Right lung (tissue), 2 donors: ENCODE measurements at regions not wholly inside any gene's neighbourhood (a gene's known extent, or its start where the extent isn't known, plus 50 kb on each side); places are given as distances from the start of the nearest gene placed in this dataset.
A peak's percentile ranks its signal among the peaks of the same experiment; 100 is the strongest.

ENCODE experiments used
- DNase-seq, 2 donors: peaks; one replicate each; pipeline ENCODE4 v3.0.0-alpha.2; 2013

DNA sequence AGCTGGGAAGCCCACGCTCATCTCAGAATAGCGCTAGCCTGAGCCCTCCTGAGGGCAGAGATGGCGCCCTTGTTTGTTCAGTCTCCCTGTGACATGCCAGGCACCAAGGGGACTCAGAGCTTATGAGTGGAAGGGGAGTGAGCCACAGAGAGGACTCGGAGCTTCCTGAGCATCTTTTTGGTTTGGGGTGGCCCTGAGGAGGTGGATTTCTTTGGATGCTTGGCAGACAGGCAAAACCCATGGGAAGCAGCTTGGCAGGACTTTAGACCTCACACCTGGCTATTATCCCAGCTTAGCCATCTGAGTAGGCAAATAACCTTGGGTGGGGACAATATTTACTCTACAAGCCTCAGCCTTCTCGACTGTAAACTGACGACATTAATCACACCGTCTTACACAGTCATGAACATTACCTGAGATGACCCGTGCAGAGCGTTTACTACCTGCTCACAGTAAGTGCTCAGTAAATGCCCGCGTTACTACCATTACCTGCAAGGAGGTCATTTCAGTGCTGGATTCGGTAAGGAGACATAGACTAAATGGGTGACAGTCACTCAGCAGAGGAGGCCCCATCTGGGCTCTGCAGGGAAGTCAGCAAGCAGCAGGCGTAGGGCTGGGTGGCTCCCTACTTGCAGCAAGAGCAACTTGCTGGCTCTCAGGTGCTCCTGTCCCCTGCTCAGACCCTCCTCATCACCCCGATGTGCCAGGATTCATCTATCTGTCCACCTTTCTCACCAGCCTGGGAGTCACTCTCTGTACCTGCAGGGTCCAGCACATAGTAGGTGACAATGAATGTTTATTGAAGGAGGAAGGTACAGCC, 54.9 kb downstream of the KLHDC7A start:
- no peak for DNase-seq

- DNase-seq = no peak
These were observed 55.6 kb downstream of the KLHDC7A start for GRCh38 chr1:18536356-18536755.

DNA sequence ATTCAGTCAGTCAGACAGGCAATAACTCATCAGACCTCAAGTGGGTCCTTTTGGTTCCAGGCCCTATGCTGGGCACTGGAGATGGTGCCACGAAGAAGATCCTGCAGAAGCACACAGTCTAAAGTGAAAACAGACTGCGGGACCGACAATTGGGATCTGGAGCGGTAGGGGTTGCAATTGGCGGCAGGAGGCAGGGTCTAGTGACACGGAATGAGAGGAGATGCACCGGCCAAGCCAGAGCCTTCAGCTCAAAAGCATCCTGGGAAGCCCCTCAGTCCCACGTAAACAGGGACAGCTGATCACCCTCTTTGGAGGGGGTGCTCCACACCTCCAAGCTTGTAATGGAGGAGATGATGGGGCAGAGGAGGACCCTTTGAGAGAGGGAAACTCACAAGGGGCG, 56.2 kb downstream of the KLHDC7A start:
- no peak for DNase-seq

- no peak for DNase-seq
These were observed 56.9 kb downstream of the KLHDC7A start for GRCh38 chr1:18537386-18538306.

GRCh38 chr1:18539171-18539570, 58.4 kb downstream of the KLHDC7A start:
- DNase-seq = peak; percentile 26 to 32

DNA sequence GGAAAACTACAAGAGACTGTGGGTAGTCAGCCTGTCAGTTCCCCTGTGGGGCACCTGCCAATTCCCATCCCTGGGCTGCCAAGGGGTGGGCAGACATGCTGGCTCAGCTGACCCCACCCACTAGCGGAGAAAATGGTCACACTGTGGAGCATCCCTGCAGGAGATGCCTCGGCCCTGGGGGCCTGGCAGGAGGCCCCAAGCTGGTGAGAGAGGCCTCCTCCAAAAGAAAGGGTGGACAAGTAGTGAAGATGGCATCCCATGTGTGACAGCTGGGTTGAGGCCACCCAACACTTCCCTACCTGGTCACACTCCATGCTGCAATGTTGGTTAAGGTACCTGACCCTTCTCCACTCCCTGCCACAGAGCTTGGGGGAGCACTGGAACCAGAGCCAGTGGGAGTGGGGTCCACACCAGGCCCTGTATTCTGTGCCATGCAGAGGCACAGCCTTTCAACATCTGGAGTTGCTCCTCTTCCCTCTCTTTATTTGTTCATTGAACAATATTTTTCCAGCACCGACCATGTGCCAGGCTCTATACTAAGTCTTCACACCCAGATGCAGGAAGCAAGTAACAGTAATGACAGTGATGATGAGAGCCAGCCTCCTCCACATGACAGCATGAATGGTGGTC, 59.5 kb downstream of the KLHDC7A start:
- DNase-seq = no peak

GRCh38 chr1:18541046-18541795, 60.5 kb downstream of the KLHDC7A start:
- no peak for DNase-seq

DNA sequence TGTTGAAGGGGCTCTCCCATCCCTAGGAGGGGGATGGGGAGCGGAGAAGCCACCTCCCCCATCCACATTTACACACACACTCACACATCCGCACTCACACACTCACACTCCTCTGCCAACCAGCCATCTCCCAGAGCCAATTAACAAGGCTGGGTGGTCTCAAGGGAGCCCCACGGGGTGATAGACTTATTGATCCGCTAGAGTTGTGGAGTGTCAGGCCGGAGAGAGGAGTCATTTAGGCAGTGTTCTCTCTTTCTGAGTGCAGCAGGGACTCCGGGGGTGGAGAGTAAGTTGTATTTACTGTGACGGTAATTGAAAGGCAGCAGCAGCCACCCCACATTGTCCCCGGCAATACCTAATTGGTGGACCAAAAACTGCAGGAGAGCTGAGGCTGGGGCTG, 61.6 kb downstream of the KLHDC7A start:
- no peak for DNase-seq

DNA sequence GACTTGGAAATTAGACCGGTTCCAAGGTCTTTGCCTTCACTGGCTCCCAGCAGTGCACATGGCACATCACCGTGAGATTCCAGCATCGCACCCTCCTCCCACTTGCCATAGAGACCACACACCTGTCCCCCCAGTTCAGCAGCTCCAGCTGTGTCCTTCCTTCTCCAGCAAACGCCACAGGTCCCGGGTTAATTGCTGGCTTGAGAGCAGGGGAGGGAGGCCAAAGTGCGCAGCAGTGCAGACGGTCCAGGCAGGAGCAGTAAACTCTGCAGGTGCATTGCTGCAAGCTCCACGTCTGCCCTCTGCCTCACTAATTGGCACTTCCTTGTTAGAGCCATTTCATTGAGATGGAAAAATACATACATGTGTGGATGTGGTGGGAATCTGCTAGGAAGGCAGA, 65.3 kb downstream of the KLHDC7A start:
- no peak for DNase-seq

GRCh38 chr1:18547460-18547859, 66.7 kb downstream of the KLHDC7A start:
- no peak for DNase-seq

DNA sequence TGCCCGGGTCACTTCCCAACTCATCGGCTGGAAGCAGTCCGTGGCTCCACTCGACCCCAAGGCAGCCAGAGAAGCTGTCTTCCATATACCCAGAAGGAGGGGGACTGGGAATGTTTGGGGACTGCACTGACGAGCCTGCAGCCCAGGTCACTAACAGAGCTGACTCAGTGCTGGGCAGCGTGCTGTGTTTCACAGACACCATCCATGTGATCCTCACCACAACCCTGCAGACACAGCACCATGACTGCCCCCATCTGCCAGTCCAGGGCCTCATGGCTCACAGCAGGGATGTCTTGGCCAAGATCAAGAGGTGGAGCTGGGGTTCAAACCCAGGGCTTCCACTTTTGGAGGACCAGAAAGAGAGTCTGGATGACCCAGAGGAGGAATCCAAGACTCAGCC, 67.9 kb downstream of the KLHDC7A start:
- no peak for DNase-seq

GRCh38 chr1:18549106-18549505, 68.4 kb downstream of the KLHDC7A start:
- no peak for DNase-seq

DNA sequence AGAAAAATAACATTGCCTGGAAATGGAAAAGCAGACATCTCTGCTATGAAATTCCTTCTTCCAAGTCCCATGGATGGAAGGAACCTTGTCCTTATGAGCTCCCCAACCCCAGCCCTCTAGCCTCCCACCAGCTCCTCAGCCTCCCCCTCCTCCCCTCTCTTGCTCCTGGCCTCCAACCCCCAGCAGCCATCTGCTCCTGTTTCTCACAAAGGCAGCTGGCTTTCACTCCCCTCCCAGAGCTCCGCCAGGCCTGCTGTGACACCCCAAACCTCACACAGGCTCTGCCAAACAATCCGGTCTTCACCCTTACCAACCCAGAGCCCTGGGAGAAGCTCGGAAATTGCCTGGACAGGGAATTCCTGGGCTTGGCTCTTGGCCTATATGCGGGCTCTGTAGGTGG, 69.2 kb downstream of the KLHDC7A start:
- no peak for DNase-seq

DNA sequence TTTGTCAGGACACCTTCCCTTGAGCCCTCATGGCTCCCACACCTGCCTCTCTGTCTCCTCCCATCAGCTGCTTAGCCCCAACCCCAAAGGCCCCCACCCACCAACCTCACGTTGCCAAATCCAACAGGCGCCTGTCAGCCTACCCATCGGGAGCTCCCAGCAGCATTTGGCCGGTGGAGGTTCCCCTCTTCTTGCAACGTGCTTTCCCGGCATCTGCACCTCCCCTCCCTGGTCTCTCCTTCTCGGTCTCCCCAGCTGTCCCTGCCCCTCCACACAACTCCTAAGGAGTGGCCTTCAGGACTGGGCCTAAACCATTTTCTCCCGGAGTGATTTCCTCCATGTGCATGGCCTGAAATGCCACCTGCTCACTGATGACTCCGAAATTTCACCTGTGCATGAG, 71.9 kb downstream of the KLHDC7A start:
- DNase-seq = no peak

DNA sequence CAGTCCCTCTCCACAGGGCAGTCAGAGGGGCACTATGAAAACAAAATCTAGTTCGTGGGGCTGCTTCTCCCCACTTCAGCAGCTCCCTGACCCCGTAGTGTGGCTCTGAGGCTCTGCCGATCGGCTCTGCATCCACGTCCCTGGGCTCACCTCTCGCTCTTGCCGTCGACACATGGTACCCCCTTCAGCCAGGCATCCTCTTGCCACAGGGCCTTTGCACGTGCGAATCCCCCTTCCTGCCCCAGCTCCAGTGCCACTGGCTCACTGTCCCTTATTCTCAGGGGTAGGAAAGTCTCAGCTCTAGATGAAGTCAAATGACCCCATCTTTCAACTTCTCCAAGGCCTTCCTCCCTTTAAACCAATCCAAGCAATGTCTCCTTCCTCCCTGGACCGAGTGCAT, 72.7 kb downstream of the KLHDC7A start:
- DNase-seq = no peak

GRCh38 chr1:18554099-18554498, 73.4 kb downstream of the KLHDC7A start:
- DNase-seq = no peak

- DNase-seq = no peak
These were observed 73.9 kb downstream of the KLHDC7A start for GRCh38 chr1:18554597-18554996.

GRCh38 chr1:18555036-18555435, 74.3 kb downstream of the KLHDC7A start:
- no peak for DNase-seq

DNA sequence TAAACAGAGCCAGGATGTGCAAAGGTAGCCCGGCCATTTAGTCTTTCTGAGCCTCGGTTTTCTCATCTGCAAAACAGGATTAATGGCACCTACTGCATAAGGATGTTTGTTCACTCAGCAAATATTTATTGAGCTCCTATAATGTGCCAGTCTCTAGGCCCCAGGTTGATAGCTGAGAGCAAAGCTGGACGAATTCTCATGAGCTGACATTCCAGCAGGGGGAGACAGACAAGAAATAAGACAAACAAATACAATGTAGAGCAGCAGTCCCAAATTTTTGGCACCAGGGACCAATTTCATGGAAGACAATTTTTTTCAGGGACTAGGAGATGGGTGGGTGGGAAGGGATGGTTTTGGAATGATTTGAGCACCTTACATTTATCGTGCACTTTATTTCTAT, 74.3 kb upstream of the PAX7 start:
- DNase-seq = no peak

DNA sequence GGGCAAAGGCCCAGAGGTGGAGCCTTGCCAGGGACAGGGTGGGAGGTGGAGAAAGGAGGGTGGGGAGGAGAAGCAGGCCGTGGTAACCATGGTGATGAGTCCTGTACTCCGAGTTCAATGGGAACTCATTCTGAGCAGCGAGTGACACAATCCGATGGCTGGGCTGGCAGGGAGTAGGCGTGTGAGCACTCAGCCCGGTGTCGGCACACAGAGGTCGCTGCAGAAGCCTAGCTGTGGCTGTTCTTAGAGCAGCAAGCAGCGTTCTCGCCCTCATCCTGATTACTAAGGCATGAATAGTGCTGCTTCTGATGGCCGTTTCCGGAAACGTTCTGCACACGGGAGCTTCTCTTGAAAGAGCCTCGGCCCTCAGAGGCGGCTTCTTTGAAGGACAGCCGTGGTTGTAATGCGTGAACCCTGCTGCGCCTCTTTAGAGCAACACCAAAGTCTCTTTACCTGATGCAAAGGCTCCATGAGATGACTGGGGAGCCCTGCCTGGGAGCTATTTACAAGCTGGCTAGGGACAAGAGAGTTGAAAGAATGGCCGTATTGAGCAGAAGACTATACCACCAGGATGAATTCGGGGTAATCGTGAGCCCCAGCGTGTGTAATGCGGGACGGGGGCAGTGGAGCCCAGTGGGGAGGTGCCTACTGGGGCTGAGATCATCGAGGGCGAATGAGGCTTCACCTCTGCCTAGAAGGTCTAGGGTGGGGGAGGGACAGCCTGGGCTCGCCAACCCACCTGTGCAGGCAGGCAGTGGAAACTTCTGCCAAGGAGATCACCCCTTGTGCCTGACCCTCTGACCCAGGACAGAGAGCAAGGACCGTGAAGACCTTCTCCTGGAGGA, 72.8 kb upstream of the PAX7 start:
- no peak for DNase-seq

DNA sequence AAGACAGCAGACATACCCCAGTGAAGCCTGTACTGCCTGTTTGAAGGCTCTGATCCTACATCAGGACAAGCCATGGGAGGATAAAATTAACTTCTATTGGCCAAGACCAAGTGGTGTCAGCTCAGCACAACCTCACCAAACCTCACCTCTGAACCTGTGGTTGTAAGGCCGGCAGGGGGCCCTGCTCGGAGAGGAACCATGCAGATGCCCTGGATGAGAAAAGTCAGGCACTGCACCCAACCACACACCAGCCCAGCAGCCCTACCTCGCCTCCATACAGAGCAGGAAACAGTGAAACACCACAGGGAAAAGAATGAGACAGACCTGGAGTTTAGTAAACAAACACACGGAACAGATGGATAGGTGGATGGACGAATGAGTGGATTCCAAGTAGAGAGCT, 70.0 kb upstream of the PAX7 start:
- DNase-seq = no peak
